ENCODE measurements at regions not wholly inside any gene's neighbourhood (a gene's known extent, or its start where the extent isn't known, plus 50 kb on each side); places are given as distances from the start of the nearest gene placed in this dataset.
"Not testable (repeated sequence)": the region's sequence is repeated elsewhere in the genome, so short reads cannot be mapped to it uniquely, and the experiment has no call there.

GRCh38 chr21:10397495-10397915 lies 123.9 kb upstream of the TPTE start:
- H3K4me3 ChIP-seq; DNase-seq; H3K36me3 ChIP-seq; H3K4me1 ChIP-seq; intact Hi-C loops (cut with DNase I); H3K27ac ChIP-seq; H3K9me3 ChIP-seq; H3K27me3 ChIP-seq: not testable (repeated sequence)
- 75 to 81% methylated on average over 13 of the region's 13 CpGs for WGBS, 2 donors

DNA sequence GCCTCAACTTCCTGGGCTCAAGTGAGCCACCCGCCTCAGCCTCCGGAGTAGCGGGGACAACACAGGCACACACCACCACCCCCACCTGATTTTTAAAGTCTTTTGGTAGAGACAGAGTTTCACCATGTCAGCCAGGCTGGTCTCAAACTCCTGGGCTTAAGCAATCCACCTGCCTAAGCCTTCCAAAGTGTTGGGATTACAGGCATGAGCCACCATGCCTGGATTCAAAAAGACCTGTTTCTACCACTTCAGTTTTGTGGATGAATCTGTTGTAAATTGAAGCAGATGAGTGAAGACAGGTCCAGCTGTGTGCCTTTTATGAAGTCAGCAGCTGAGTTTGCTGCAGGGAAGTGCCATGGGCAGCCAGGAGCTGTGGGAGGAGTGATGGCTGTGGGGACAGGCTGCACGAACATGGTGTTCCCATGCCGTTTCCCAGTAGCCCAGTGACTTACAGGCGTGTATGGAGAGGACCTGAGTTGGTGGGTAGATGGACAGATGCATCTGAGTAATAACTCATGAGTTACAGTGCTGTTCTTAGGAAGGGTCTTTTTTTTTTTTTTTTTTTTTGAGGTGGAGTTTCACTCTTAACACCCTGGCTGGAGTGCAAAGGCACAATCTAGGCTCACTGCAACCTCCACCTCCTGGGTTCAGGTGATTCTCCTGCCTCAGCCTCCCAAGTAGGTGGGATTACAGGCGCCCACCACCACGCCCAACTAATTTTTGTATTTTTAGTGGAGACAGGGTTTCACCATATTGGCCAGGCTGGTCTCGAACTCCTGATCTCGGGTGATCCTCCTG lies 122.5 kb upstream of the TPTE start:
- H3K36me3 ChIP-seq; H3K4me3 ChIP-seq; H3K27ac ChIP-seq; H3K27me3 ChIP-seq; DNase-seq; intact Hi-C loops (cut with DNase I); H3K4me1 ChIP-seq: not testable (repeated sequence)
- peaks cover 0 to 13% (median 6%) of the 10 kb centered on the region in 4 donors for H3K9me3 ChIP-seq
- 79 to 89% methylated on average over 8 to 10 of the region's 10 CpGs for WGBS, 2 donors

DNA sequence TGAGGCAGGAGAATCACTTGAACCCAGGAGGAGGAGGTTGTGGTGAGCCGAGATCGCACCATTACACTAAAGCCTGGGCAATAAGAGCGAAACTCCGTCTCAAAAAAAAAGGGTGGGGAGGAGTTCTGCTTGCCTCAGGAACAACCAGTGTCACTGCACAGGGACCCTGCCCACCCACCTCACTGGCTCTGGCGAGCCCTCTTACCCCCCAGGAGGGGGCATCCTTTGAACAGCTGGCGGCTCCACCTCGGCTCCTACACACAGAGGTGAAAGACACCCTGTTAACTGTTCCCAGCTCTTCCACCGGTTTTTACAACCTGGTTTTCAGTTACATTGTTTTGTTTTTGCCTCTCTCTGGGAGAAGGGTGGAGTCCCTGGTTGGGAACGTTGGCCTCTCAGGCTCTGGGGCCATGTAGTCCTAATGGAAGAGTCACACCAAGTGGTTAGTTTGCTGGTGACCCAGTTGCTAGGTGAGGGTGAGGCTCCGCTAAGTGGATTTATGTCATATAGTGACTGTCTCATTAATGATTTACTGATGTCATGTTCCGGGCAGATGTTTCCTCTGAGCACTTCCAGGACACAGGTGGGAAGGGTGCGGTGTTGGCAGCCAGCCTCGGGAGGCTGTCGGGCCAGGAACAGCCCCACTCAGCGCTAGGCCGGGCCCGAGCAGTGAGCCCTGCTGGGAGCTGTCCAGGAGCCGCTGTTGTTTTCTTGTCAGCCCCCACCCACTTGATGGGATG lies 120.6 kb upstream of the TPTE start:
- H3K27ac ChIP-seq; H3K36me3 ChIP-seq; intact Hi-C loops (cut with DNase I); H3K27me3 ChIP-seq; H3K4me3 ChIP-seq; DNase-seq; H3K4me1 ChIP-seq: not testable (repeated sequence)
- H3K9me3 ChIP-seq, result peaks cover 0 to 18% (median 7%) of the 10 kb centered on the region in 4 donors
- 77 to 81% methylated on average over 18 of the region's 18 CpGs for WGBS, 2 donors

GRCh38 chr21:10402461-10402860 lies 118.9 kb upstream of the TPTE start:
- H3K9me3 ChIP-seq, result peaks cover 0 to 18% (median 7%) of the 10 kb centered on the region in 4 donors
- H3K4me1 ChIP-seq; H3K4me3 ChIP-seq; intact Hi-C loops (cut with DNase I); H3K27ac ChIP-seq; DNase-seq; H3K27me3 ChIP-seq; H3K36me3 ChIP-seq: not testable (repeated sequence)
- 73 to 80% methylated on average over 5 of the region's 5 CpGs for WGBS, 2 donors

DNA sequence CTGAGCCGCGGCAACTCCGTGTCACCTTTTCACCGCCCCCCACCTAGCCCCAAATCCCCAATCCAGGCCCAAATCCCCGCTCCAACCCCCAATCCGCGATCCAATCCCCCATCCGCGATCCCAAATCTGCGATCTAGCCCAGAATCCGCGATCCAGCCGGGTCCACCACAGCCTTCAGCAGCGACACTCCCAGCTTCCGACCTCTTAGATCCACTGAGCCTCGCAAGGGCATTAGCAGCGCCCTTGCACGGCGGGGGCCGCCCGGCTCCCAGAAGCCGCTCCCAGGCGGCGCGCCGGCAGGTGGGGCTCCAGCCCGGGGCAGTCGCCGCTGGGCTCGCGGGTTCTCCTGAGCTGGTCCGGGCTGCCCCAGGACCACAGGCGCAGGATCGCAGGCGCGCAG lies 116.1 kb upstream of the TPTE start:
- intact Hi-C loops (cut with DNase I); H3K4me1 ChIP-seq; H3K27me3 ChIP-seq; H3K27ac ChIP-seq; DNase-seq; H3K4me3 ChIP-seq; H3K36me3 ChIP-seq: not testable (repeated sequence)
- WGBS, 2 donors, result 78 to 89% methylated on average over 36 of the region's 36 CpGs
- H3K9me3 ChIP-seq, result peaks cover 0 to 20% (median 5%) of the 10 kb centered on the region in 4 donors

GRCh38 chr21:10409786-10410185 lies 111.6 kb upstream of the TPTE start:
- H3K4me1 ChIP-seq; H3K36me3 ChIP-seq; H3K27me3 ChIP-seq; DNase-seq; H3K9me3 ChIP-seq; H3K27ac ChIP-seq; intact Hi-C loops (cut with DNase I); H3K4me3 ChIP-seq: not testable (repeated sequence)
- 37 to 42% methylated on average over 3 of the region's 4 CpGs for WGBS, 2 donors

- H3K4me3 ChIP-seq; H3K27ac ChIP-seq; H3K4me1 ChIP-seq; H3K36me3 ChIP-seq; DNase-seq; intact Hi-C loops (cut with DNase I); H3K27me3 ChIP-seq; H3K9me3 ChIP-seq: not testable (repeated sequence)
- WGBS, 2 donors, result 58 to 73% methylated on average over 5 of the region's 5 CpGs
Measured at GRCh38 chr21:10410354-10410929, 110.9 kb upstream of the TPTE start.

GRCh38 chr21:10411776-10412526 lies 109.4 kb upstream of the TPTE start:
- H3K4me3 ChIP-seq; DNase-seq; H3K27me3 ChIP-seq; H3K36me3 ChIP-seq; intact Hi-C loops (cut with DNase I); H3K27ac ChIP-seq; H3K4me1 ChIP-seq: not testable (repeated sequence)
- 75 to 77% methylated on average over 16 of the region's 17 CpGs for WGBS, 2 donors
- peaks cover 0 to 21% (median 6%) of the 10 kb centered on the region in 4 donors for H3K9me3 ChIP-seq

DNA sequence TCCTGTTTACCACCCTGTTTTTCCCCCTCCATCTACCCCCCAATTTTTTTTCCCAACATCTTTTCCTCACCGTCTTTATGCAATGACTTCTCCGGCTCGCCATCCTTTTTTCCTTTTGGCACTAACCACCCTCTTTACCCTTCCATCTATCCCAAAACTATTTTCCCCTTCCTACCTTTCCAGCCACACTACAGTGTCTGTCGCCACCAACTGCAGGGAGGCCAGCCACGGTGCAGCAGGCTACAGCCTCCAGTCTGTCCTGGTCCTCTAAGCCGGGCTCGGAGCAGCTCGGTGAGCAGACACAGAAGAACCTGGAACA lies 108.5 kb upstream of the TPTE start:
- intact Hi-C loops (cut with DNase I); DNase-seq; H3K4me1 ChIP-seq; H3K4me3 ChIP-seq; H3K27me3 ChIP-seq; H3K27ac ChIP-seq; H3K36me3 ChIP-seq: not testable (repeated sequence)
- peaks cover 0 to 25% (median 7%) of the 10 kb centered on the region in 4 donors for H3K9me3 ChIP-seq
- 83% methylated on average over 8 of the region's 8 CpGs for WGBS, 2 donors

GRCh38 chr21:10413247-10414120 lies 107.9 kb upstream of the TPTE start:
- H3K27ac ChIP-seq; DNase-seq; H3K27me3 ChIP-seq; H3K36me3 ChIP-seq; H3K4me3 ChIP-seq; intact Hi-C loops (cut with DNase I); H3K4me1 ChIP-seq: not testable (repeated sequence)
- peaks cover 0 to 29% (median 5%) of the 10 kb centered on the region in 4 donors for H3K9me3 ChIP-seq
- 88 to 89% methylated on average over 31 of the region's 31 CpGs for WGBS, 2 donors

DNA sequence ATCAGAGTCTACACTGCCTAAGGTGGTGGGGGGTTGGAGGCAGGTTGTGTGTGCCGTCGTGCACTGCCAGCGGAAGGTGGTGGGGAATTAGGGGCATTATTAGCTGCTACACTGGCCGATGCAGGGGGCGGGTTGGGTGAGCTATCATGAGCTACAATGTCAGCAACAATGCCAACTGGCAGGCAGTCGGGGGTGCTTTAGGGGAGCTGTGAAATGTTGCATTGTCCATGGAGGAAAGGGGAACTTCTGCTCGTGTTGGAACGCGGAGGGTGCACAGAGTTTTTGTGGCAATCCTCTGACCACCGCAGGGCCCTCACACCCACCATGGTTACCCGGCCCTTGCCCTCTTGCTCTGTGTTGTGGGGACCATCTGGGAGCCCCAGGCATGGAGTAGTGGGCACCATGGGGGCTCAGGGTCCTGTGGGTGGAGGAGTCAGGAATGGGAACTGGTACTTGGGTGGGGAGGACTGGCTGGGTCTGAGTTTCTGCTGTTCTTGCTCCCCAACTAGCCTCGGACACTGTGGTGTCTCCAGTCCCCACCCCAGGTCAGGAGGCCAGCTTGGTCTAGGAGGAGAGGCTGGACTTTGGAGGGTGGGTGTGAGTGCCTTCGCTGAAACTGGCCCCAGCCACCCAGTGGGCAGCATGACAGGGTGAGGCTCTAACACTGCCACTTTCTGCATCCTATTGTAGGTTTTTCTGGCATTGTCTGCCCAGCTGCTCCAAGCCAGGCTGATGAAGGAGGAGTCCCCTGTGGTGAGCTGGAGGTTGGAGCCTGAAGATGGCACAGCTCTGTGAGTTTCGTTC lies 107.1 kb upstream of the TPTE start:
- intact Hi-C loops (cut with DNase I); H3K4me1 ChIP-seq; DNase-seq; H3K4me3 ChIP-seq; H3K27ac ChIP-seq; H3K27me3 ChIP-seq; H3K36me3 ChIP-seq: not testable (repeated sequence)
- WGBS, 2 donors, result 82 to 86% methylated on average over 14 of the region's 14 CpGs
- H3K9me3 ChIP-seq, result peaks cover 0 to 36% (median 5%) of the 10 kb centered on the region in 4 donors

Measured in sigmoid colon (tissue), 6 donors.